GM12878 (cell line): ENCODE measurements at regions not wholly inside any gene's neighbourhood (a gene's known extent, or its start where the extent isn't known, plus 50 kb on each side); places are given as distances from the start of the nearest gene placed in this dataset.

Source experiments
- ATAC-seq: fragments of 200-7000 bp; cut with Tn5 transposase; 3 replicates; pipeline ENCODE4 v1.9.1; 2020; ENCODE audit warnings: mild to moderate bottlenecking, moderate library complexity
- BruUV-seq: library from RNA; stranded (reverse); fragments of 400-500 nt; replicated peaks from 2 replicates; lab custom pipeline; 2021; lab: Mats Ljungman, UMichigan
- CTCF ChIA-PET: fragments of 300-600 bp; sonication (Branson Sonifier 250); formaldehyde crosslinking; extraction: SDS; loops from one replicate; lab custom pipeline; 2021; ENCODE audit warnings: inconsistent platforms; lab: Yijun Ruan, JAX
- POLR2A ChIA-PET: fragments of 350-600 bp; formaldehyde crosslinking; extraction: SDS; loops from one replicate; lab custom pipeline; 2021; ENCODE audit warnings: inconsistent platforms; lab: Charles Lee
- RAD21 ChIA-PET: fragments of 300-600 bp; sonication (Branson Sonifier 250); formaldehyde crosslinking; loops from one replicate; lab custom pipeline; 2023; ENCODE audit warnings: antibody characterized with exemption; ENCODE audit not compliant: unreplicated experiment; lab: Charles Lee
- SMC1A ChIA-PET: fragments of 300-600 bp; sonication (Branson Sonifier 250); formaldehyde crosslinking; loops from one replicate; lab custom pipeline; 2023; ENCODE audit not compliant: unreplicated experiment, uncharacterized antibody; lab: Charles Lee
- DNase-seq: peaks from one replicate; pipeline ENCODE4 v3.0.0-alpha.2; 2011; ENCODE audit warnings: low read depth, low spot score
- FAIRE-seq: peaks from 3 replicates; lab custom pipeline; 2011; peaks lifted over from hg19 to GRCh38; lab: Jason Lieb, UNC
- H2AFZ ChIP-seq: 2 replicates; pipeline ENCODE4 v1.6.0; 2011; ENCODE audit warnings: low read depth, low read length, control low read depth; ENCODE audit not compliant: control insufficient read depth
- H3K27ac ChIP-seq: 2 replicates; pipeline ENCODE4 v1.5.1; 2011; ENCODE audit warnings: control low read depth; ENCODE audit not compliant: control insufficient read depth, insufficient read depth
- H3K27me3 ChIP-seq, 2 experiments: replicated peaks in 1 of 2; 2 replicates each; pipeline versions ENCODE4 v1.6.0 to v1.6.1; 2011; ENCODE audit warnings: low read length in 1 of 2; ENCODE audit not compliant: control insufficient read depth in 2 of 2, insufficient read depth in 2 of 2
- H3K36me3 ChIP-seq, 2 experiments: 2 replicates each; pipeline ENCODE4 v1.5.1; 2011; ENCODE audit warnings: low read length in 1 of 2; ENCODE audit not compliant: control insufficient read depth in 2 of 2, insufficient read depth in 2 of 2
- H3K4me1 ChIP-seq: 2 replicates; pipeline ENCODE4 v1.6.1; 2011; ENCODE audit warnings: mild to moderate bottlenecking, low read length, moderate library complexity, mixed read lengths; ENCODE audit not compliant: control insufficient read depth, insufficient read depth
- H3K4me2 ChIP-seq: 2 replicates; pipeline ENCODE4 v1.6.0; 2011; ENCODE audit warnings: control low read depth; ENCODE audit not compliant: control insufficient read depth, insufficient read depth
- H3K4me3 ChIP-seq: fragments of 200-600 bp; sonication (generic); 2 replicates; pipeline ENCODE4 v1.5.1; 2016
- H3K79me2 ChIP-seq: 2 replicates; pipeline ENCODE4 v1.6.0; 2011; ENCODE audit warnings: low read length; ENCODE audit not compliant: control insufficient read depth, insufficient read depth
- H3K9ac ChIP-seq: 2 replicates; pipeline ENCODE4 v1.8.0; 2011; ENCODE audit warnings: low read length, control low read depth, mixed read lengths; ENCODE audit not compliant: control insufficient read depth, insufficient read depth
- H3K9me3 ChIP-seq: replicated peaks from 3 replicates; pipeline ENCODE4 v1.5.1; 2011; ENCODE audit warnings: mild to moderate bottlenecking, low read length; ENCODE audit not compliant: control insufficient read depth, insufficient read depth
- H4K20me1 ChIP-seq: 2 replicates; pipeline ENCODE4 v1.6.0; 2011; ENCODE audit not compliant: control insufficient read depth, insufficient read depth
- BHLHE40 ChIP-seq, 2 experiments: fragments of 450-650 bp in 1 of 2; IDR thresholded peaks; 2 replicates each; pipeline ENCODE4 v1.6.1; 2011 to 2017; ENCODE audit warnings: low read depth in 2 of 2, borderline replicate concordance in 1 of 2, improper control_type of control experiment in 1 of 2, low read length in 1 of 2, mild to moderate bottlenecking in 1 of 2
- DPF2 ChIP-seq: fragments of 450-650 bp; IDR thresholded peaks from 2 replicates; pipeline ENCODE4 v1.6.1; 2017; ENCODE audit warnings: mild to moderate bottlenecking
- ETV6 ChIP-seq, 2 experiments: fragments of 450-650 bp in 1 of 2; IDR thresholded peaks in 1 of 2; conservative IDR thresholded peaks in 1 of 2; 2 replicates each; pipeline ENCODE4 v1.6.1; 2014; ENCODE audit warnings: antibody characterized with exemption in 1 of 2, borderline replicate concordance in 1 of 2, low read depth in 1 of 2, mild to moderate bottlenecking in 1 of 2, moderate library complexity in 1 of 2
- HDAC2 ChIP-seq: fragments of 200-600 bp; sonication (generic); IDR thresholded peaks from 2 replicates; pipeline ENCODE4 v1.6.1; 2017
- MYC ChIP-seq: IDR thresholded peaks from 2 replicates; pipeline ENCODE4 v1.6.1; 2011; ENCODE audit warnings: mild to moderate bottlenecking, low read length, moderate library complexity, inconsistent platforms; ENCODE audit not compliant: insufficient read depth, insufficient replicate concordance, insufficient read length, severe bottlenecking
- NR2C2 ChIP-seq: IDR thresholded peaks from 2 replicates; pipeline ENCODE4 v1.6.1; 2011; ENCODE audit warnings: borderline replicate concordance, low read depth; ENCODE audit not compliant: control insufficient read depth, insufficient read length
- PAX5 ChIP-seq: IDR thresholded peaks from 2 replicates; pipeline ENCODE4 v1.6.1; 2011; ENCODE audit warnings: low read depth, low read length, borderline replicate concordance
- SMAD5 ChIP-seq: IDR thresholded peaks from 2 replicates; pipeline ENCODE4 v1.6.1; 2016; ENCODE audit warnings: antibody characterized with exemption, low read depth
- SP1 ChIP-seq: IDR thresholded peaks from one replicate; pipeline ENCODE4 v1.6.1; 2011; ENCODE audit warnings: low read depth, low read length
- TCF12 ChIP-seq: IDR thresholded peaks from 2 replicates; pipeline ENCODE4 v1.6.1; 2011; ENCODE audit warnings: low read depth, mild to moderate bottlenecking, low read length
- YY1 ChIP-seq: IDR thresholded peaks from 2 replicates; pipeline ENCODE4 v1.6.1; 2011; ENCODE audit warnings: low read depth, mild to moderate bottlenecking, low read length
- ZBTB11 ChIP-seq: fragments of 450-650 bp; formaldehyde crosslinking; IDR thresholded peaks from 2 replicates; pipeline ENCODE4 v1.5.0; 2022; ENCODE audit warnings: mild to moderate bottlenecking, missing genetic modification characterization
- ZNF207 ChIP-seq: fragments of 450-650 bp; IDR thresholded peaks from 2 replicates; pipeline ENCODE4 v1.6.1; 2014; ENCODE audit warnings: antibody characterized with exemption, mild to moderate bottlenecking, borderline replicate concordance
- ZNF217 ChIP-seq: fragments of 450-650 bp; IDR thresholded peaks from 2 replicates; pipeline ENCODE4 v1.6.1; 2017; ENCODE audit warnings: antibody characterized with exemption, mild to moderate bottlenecking
- ZNF274 ChIP-seq: IDR thresholded peaks from one replicate; pipeline ENCODE4 v1.8.0; 2011; ENCODE audit not compliant: insufficient read length, insufficient read depth
- ZNF384 ChIP-seq: IDR thresholded peaks from 2 replicates; pipeline ENCODE4 v1.6.1; 2012; ENCODE audit warnings: low read depth, mild to moderate bottlenecking, low read length, improper control_type of control experiment, borderline replicate concordance
- WGBS: methylation state at CpG from one replicate; pipeline ENCODE4 v1.1.6; 2016; ENCODE audit warnings: low lambda C conversion rate; ENCODE audit not compliant: insufficient replicate concordance, insufficient coverage; ENCODE audit errors: missing lambda C conversion rate; 5-methylcytosine and 5-hydroxymethylcytosine counted together
- in situ Hi-C: fragments of 300-500 bp; cut with MboI; formaldehyde crosslinking; loops from 9 replicates; pipeline ENCODE4 v1.14.3; 2018; ENCODE audit warnings: mixed read lengths
- intact Hi-C: fragments of 100-400 bp; cut with micrococcal nuclease; formaldehyde crosslinking; loops from one replicate; pipeline ENCODE4 v1.14.2; 2022; ENCODE audit not compliant: unreplicated experiment
- TF ChIP-seq, protein P1 (sequence below): fragments of 450-650 bp; IDR thresholded peaks from 2 replicates; pipeline ENCODE4 v1.6.1; 2018; ENCODE audit warnings: borderline replicate concordance, mild to moderate bottlenecking; ENCODE audit not compliant: partially characterized antibody
- TF ChIP-seq, protein P2 (sequence below): IDR thresholded peaks from 2 replicates; pipeline ENCODE4 v1.6.1; 2012; ENCODE audit warnings: low read depth, low read length, improper control_type of control experiment

DNA sequence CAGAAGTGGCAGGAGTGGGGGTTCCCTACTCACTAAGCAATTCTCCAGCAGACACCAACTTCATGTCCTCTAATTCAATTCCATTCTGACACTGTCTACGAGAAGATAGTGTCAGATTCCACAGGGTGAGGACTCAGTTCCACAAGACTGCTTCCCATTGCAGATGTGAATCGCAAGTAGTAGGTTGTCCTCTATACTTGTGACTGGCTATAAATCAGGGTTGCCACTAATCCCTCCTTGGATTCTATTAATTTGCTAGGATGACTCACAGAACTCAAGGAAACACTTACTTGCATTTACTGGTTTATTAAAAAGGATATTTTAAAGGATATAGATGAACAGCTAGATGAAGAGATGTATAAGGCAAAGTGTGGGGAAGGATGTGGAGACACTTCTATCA, 184.1 kb upstream of the ACVR2A start:
- Histone ChIP-seq H3K36me3 (no peaks in the 10 kb centered on the region), H3K4me1 (no peaks in the 10 kb centered on the region; the same call in 1 of the 2 replicates), H3K79me2 (no peaks in the 10 kb centered on the region), H3K4me3 (no peak overlapping the region), H4K20me1 (no peaks in the 10 kb centered on the region), H2AFZ (no peak overlapping the region), H3K9me3 (peaks cover 1% of the 10 kb centered on the region; the same call in 1 of the 3 replicates), H3K9ac (no peak overlapping the region), H3K4me2 (no peak overlapping the region), H3K27me3 (no peaks in the 10 kb centered on the region), H3K27ac (no peak overlapping the region)
- ATAC-seq = no peak
- BruUV-seq = no TSS peak
- SMC1A ChIA-PET = interaction anchor here (1.0 to 2.5 kb wide), 4 partner anchors 11 to 21 kb away, joined by 3 to 13 read pairs (median 4); no protein-coding TSS in a partner anchor
- RAD21 ChIA-PET = interaction anchor here (1.2 kb wide), 1 partner anchor 25 kb away, joined by 4 read pairs; no protein-coding TSS in a partner anchor
- WGBS = 77% methylated on average over 2 of the region's 2 CpGs
- intact Hi-C loops = no loop called here
- POLR2A ChIA-PET = no interaction called here
- in situ Hi-C loops = no loop called here
- CTCF ChIA-PET = no interaction called here
- no peak for DNase-seq
- no peak for FAIRE-seq
- no peak for TF ChIP-seq ETV6 (conservative IDR thresholded peaks at IDR 0.05 in 1 of 2, IDR thresholded peaks at IDR 0.05 in 1 of 2; ENCODE audit: borderline replicate concordance in 1 of 2, low read depth in 1 of 2)
- TF ChIP-seq BHLHE40 (IDR thresholded peaks at IDR 0.05; ENCODE audit: borderline replicate concordance in 1 of 2, low read depth in 2 of 2, low read length in 1 of 2) = no peak
- no peak for TF ChIP-seq DPF2
- TF ChIP-seq PAX5 = no peak
- TF ChIP-seq MYC = no peak
- TF ChIP-seq, protein P1, sequence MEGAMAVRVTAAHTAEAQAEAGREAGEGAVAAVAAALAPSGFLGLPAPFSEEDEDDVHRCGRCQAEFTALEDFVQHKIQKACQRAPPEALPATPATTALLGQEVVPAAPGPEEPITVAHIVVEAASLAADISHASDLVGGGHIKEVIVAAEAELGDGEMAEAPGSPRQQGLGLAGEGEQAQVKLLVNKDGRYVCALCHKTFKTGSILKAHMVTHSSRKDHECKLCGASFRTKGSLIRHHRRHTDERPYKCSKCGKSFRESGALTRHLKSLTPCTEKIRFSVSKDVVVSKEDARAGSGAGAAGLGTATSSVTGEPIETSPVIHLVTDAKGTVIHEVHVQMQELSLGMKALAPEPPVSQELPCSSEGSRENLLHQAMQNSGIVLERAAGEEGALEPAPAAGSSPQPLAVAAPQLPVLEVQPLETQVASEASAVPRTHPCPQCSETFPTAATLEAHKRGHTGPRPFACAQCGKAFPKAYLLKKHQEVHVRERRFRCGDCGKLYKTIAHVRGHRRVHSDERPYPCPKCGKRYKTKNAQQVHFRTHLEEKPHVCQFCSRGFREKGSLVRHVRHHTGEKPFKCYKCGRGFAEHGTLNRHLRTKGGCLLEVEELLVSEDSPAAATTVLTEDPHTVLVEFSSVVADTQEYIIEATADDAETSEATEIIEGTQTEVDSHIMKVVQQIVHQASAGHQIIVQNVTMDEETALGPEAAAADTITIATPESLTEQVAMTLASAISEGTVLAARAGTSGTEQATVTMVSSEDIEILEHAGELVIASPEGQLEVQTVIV = no peak
- TF ChIP-seq YY1 = no peak
- TF ChIP-seq HDAC2 = no peak
- TF ChIP-seq SMAD5 = no peak
- TF ChIP-seq ZNF217 = no peak
- no peak for TF ChIP-seq ZNF207
- TF ChIP-seq TCF12 = no peak
- TF ChIP-seq ZBTB11 = no peak
- no peak for TF ChIP-seq NR2C2
- no peak for TF ChIP-seq SP1
- TF ChIP-seq ZNF274 = no peak
- TF ChIP-seq, protein P2, sequence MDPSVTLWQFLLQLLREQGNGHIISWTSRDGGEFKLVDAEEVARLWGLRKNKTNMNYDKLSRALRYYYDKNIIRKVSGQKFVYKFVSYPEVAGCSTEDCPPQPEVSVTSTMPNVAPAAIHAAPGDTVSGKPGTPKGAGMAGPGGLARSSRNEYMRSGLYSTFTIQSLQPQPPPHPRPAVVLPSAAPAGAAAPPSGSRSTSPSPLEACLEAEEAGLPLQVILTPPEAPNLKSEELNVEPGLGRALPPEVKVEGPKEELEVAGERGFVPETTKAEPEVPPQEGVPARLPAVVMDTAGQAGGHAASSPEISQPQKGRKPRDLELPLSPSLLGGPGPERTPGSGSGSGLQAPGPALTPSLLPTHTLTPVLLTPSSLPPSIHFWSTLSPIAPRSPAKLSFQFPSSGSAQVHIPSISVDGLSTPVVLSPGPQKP = no peak
- no peak for TF ChIP-seq ZNF384
